Muscle of arm (tissue), 1 donor: ENCODE measurements at regions not wholly inside any gene's neighbourhood (a gene's known extent, or its start where the extent isn't known, plus 50 kb on each side); places are given as distances from the start of the nearest gene placed in this dataset.

Experiments
- DNase-seq: peaks from one replicate; pipeline ENCODE4 v3.0.0-alpha.2; 2013

DNA sequence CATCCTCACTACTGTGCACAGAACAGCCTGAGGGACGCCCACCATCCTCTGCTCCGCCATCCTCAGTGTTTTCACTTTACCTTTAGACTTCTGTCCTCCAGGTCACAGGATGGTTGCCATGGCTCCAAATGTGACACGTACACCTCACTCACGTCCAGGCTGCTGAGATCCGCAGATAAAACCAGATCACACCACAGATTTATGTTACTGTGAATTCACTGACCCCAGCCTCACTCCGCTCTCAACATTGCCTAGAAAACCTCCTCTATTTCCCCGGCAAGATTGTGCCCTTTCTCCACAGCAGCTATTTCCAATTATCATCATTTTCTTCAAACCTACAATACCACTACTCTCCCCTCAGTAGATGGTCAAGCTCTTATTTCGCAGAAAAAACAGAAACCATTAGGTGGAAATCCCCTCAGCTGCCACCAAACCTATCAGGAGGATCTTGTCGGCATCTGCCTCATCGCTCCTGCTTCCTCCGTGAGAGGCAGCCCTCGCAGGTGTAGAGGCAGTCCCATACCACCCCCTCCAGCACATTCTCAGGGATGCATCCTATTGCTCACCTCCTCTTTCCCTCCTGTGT, 49.8 kb upstream of the SLC1A4 start:
- no peak for DNase-seq
